ENCODE measurements at regions not wholly inside any gene's neighbourhood (a gene's known extent, or its start where the extent isn't known, plus 50 kb on each side); places are given as distances from the start of the nearest gene placed in this dataset. TPM values are rescaled to one million over a fixed set of nuclear protein-coding genes. Genes with fewer than 3 reads are reported as not detected.

- no peak for DNase-seq
These were observed 97.1 kb upstream of the EPHA7 start for GRCh38 chr6:93516441-93516840.

GRCh38 chr6:93515736-93516135 is 96.4 kb upstream of the EPHA7 start:
- DNase-seq: no peak

GRCh38 chr6:93498713-93499112 is 79.4 kb upstream of the EPHA7 start:
- no peak for DNase-seq

GRCh38 chr6:93496548-93496947 is 77.2 kb upstream of the EPHA7 start:
- DNase-seq: no peak

GRCh38 chr6:93494057-93494456 is 74.7 kb upstream of the EPHA7 start:
- no peak for DNase-seq

- DNase-seq: no peak
These were observed 55.4 kb upstream of the EPHA7 start for GRCh38 chr6:93474733-93475179.

- no peak for DNase-seq
These were observed 51.9 kb upstream of the EPHA7 start for GRCh38 chr6:93471281-93471680.

Small RNAs in the stretch of these regions (small RNA-seq; reads per million reads assigned to genes)
- not detected for gene AL078595.1
- gene RF00425: not detected
